HCT116 (cell line): ENCODE measurements at regions not wholly inside any gene's neighbourhood (a gene's known extent, or its start where the extent isn't known, plus 50 kb on each side); places are given as distances from the start of the nearest gene placed in this dataset.

Source experiments
- ATAC-seq: fragments of 200-7000 bp; cut with Tn5 transposase; 2 replicates; pipeline ENCODE4 v1.9.1; 2020; ENCODE audit warnings: mild to moderate bottlenecking, moderate library complexity
- BruUV-seq: library from RNA; stranded (reverse); fragments of 400-500 nt; replicated peaks from 2 replicates; lab custom pipeline; 2021; lab: Mats Ljungman, UMichigan
- CTCF ChIA-PET: fragments of 300-600 bp; sonication (Branson Sonifier 250); formaldehyde crosslinking; loops from one replicate; lab custom pipeline; 2021; ENCODE audit warnings: antibody characterized with exemption; lab: Charles Lee
- POLR2A ChIA-PET: fragments of 300-600, 350-600 bp; sonication (Branson Sonifier 250); formaldehyde crosslinking; loops from one replicate; lab custom pipeline; 2021; ENCODE audit warnings: antibody characterized with exemption; lab: Charles Lee
- RAD21 ChIA-PET, 2 experiments: fragments of 300-600 bp; sonication (Branson Sonifier 250); formaldehyde crosslinking; loops; one replicate each; lab custom pipeline; 2023; ENCODE audit warnings: low total read pairs in 2 of 2; ENCODE audit not compliant: uncharacterized antibody in 2 of 2, unreplicated experiment in 2 of 2, low non-redundant PET in 1 of 2; lab: Charles Lee
- DNase-seq: peaks from one replicate; pipeline ENCODE4 v3.0.0-alpha.2; 2010; ENCODE audit warnings: low read depth, low spot score
- H2AFZ ChIP-seq: fragments of 200-600 bp; shearing (Covaris generic), sonication (generic); 2 replicates; pipeline ENCODE4 v1.6.1; 2017; ENCODE audit warnings: low read depth, mixed run types, mixed read lengths, antibody characterized with exemption, low read length; ENCODE audit not compliant: poor library complexity, severe bottlenecking
- H3K27ac ChIP-seq: 2 replicates; pipeline ENCODE4 v1.5.1; 2012; ENCODE audit warnings: low read depth, low read length
- H3K27me3 ChIP-seq: fragments of 200-600 bp; sonication (generic); 2 replicates; pipeline ENCODE4 v1.6.1; 2016; ENCODE audit warnings: mixed run types, low read length, mixed read lengths; ENCODE audit not compliant: insufficient read depth
- H3K36me3 ChIP-seq, 2 experiments: fragments of 200-500 bp in 1 of 2; fragments of 200-600 bp in 1 of 2; sonication (Bioruptor generic) in 1 of 2; sonication (generic) in 1 of 2; 2 replicates each; pipeline versions ENCODE4 v1.5.1 to v1.6.1; 2014 to 2016; ENCODE audit warnings: low read length in 2 of 2, inconsistent platforms in 1 of 2, mixed read lengths in 1 of 2, mixed run types in 1 of 2; ENCODE audit not compliant: insufficient read depth in 2 of 2, control insufficient read depth in 1 of 2
- H3K4me1 ChIP-seq, 2 experiments: fragments of 200-600 bp in 1 of 2; sonication (generic) in 1 of 2; 2 replicates each; pipeline versions ENCODE4 v1.5.1 to v1.6.1; 2012 to 2017; ENCODE audit warnings: low read length in 2 of 2, inconsistent platforms in 1 of 2, mild to moderate bottlenecking in 1 of 2, mixed read lengths in 1 of 2, mixed run types in 1 of 2, moderate library complexity in 1 of 2; ENCODE audit not compliant: insufficient read depth in 2 of 2, control insufficient read depth in 1 of 2
- H3K4me2 ChIP-seq: fragments of 200-600 bp; sonication (generic); 2 replicates; pipeline ENCODE4 v1.6.1; 2017; ENCODE audit warnings: mixed run types, low read length, mixed read lengths
- H3K4me3 ChIP-seq, 2 experiments: fragments of 200-600 bp in 1 of 2; sonication (generic) in 1 of 2; replicated peaks in 1 of 2; 2 replicates each; pipeline ENCODE4 v1.5.1; 2011 to 2016; ENCODE audit warnings: low read length in 2 of 2, control low read depth in 1 of 2, low read depth in 1 of 2, mild to moderate bottlenecking in 1 of 2, mixed read lengths in 1 of 2, mixed run types in 1 of 2
- H3K79me2 ChIP-seq: fragments of 200-600 bp; sonication (generic); 2 replicates; pipeline ENCODE4 v1.6.1; 2017; ENCODE audit warnings: mild to moderate bottlenecking, mixed run types, low read length, moderate library complexity, mixed read lengths; ENCODE audit not compliant: insufficient read depth
- H3K9ac ChIP-seq: fragments of 200-600 bp; sonication (generic); 2 replicates; pipeline ENCODE4 v1.6.1; 2016; ENCODE audit warnings: low read length, mixed read lengths
- H3K9me2 ChIP-seq: fragments of 200-600 bp; sonication (generic), shearing (Covaris generic); 2 replicates; pipeline ENCODE4 v1.6.1; 2017; ENCODE audit warnings: mixed run types, mild to moderate bottlenecking, moderate library complexity; ENCODE audit not compliant: insufficient read depth
- H3K9me3 ChIP-seq, 2 experiments: fragments of 200-500 bp in 1 of 2; fragments of 200-600 bp in 1 of 2; sonication (Bioruptor generic) in 1 of 2; sonication (generic) in 1 of 2; 2 replicates each; pipeline ENCODE4 v1.6.1; 2014 to 2017; ENCODE audit warnings: low read length in 2 of 2, mixed read lengths in 2 of 2, inconsistent platforms in 1 of 2, low read depth in 1 of 2, mild to moderate bottlenecking in 1 of 2, mixed run types in 1 of 2, moderate library complexity in 1 of 2; ENCODE audit not compliant: control insufficient read depth in 1 of 2, insufficient read depth in 1 of 2
- H4K20me1 ChIP-seq: fragments of 200-600 bp; sonication (generic), shearing (Covaris generic); 2 replicates; pipeline ENCODE4 v1.6.1; 2017; ENCODE audit warnings: mixed run types, mild to moderate bottlenecking, moderate library complexity; ENCODE audit not compliant: insufficient read depth
- ATF3 ChIP-seq: IDR thresholded peaks from 2 replicates; pipeline ENCODE4 v1.6.1; 2012
- CBX3 ChIP-seq: IDR thresholded peaks from 2 replicates; pipeline ENCODE4 v1.6.1; 2012; ENCODE audit warnings: low read depth
- CEBPB ChIP-seq: IDR thresholded peaks from 2 replicates; pipeline ENCODE4 v1.6.1; 2012; ENCODE audit warnings: low read depth
- CTCF ChIP-seq, 3 experiments: fragments of 200-600 bp in 1 of 3; sonication (generic) in 1 of 3; IDR thresholded peaks in 2 of 3; conservative IDR thresholded peaks in 1 of 3; 2 replicates each; pipeline ENCODE4 v1.5.1; 2012 to 2017; ENCODE audit warnings: low read depth in 2 of 3, low read length in 2 of 3, antibody characterized with exemption in 1 of 3, borderline replicate concordance in 1 of 3, control low read depth in 1 of 3, mild to moderate bottlenecking in 1 of 3, mixed read lengths in 1 of 3, mixed run types in 1 of 3, moderate library complexity in 1 of 3; ENCODE audit not compliant: insufficient read depth in 1 of 3
- EGR1 ChIP-seq: IDR thresholded peaks from 2 replicates; pipeline ENCODE4 v1.6.1; 2012; ENCODE audit warnings: low read depth
- ELF1 ChIP-seq: IDR thresholded peaks from 2 replicates; pipeline ENCODE4 v1.6.1; 2012; ENCODE audit warnings: low read depth, borderline replicate concordance
- EZH2 ChIP-seq: fragments of 200-600 bp; sonication (generic); IDR thresholded peaks from 2 replicates; pipeline ENCODE4 v1.6.1; 2017; ENCODE audit warnings: antibody characterized with exemption, mixed run types
- EZH2phosphoT487 ChIP-seq: fragments of 200-600 bp; IDR thresholded peaks from 2 replicates; pipeline ENCODE4 v1.6.1; 2018; ENCODE audit warnings: antibody characterized with exemption, borderline replicate concordance
- FOSL1 ChIP-seq: IDR thresholded peaks from 2 replicates; pipeline ENCODE4 v1.6.1; 2012; ENCODE audit warnings: low read depth
- JUND ChIP-seq: IDR thresholded peaks from 2 replicates; pipeline ENCODE4 v1.6.1; 2012
- MAX ChIP-seq: IDR thresholded peaks from 2 replicates; pipeline ENCODE4 v1.6.1; 2012
- POLR2A ChIP-seq: IDR thresholded peaks from 2 replicates; pipeline ENCODE4 v1.7.0; 2011; ENCODE audit warnings: borderline replicate concordance; ENCODE audit not compliant: insufficient read depth, insufficient read length; ENCODE audit errors: extremely low read depth
- POLR2AphosphoS5 ChIP-seq: IDR thresholded peaks from 2 replicates; pipeline ENCODE4 v1.6.1; 2011; ENCODE audit warnings: mild to moderate bottlenecking, low read depth, low read length, moderate library complexity
- REST ChIP-seq: IDR thresholded peaks from 2 replicates; pipeline ENCODE4 v1.6.1; 2012; ENCODE audit warnings: low read depth
- SRF ChIP-seq: IDR thresholded peaks from 2 replicates; pipeline ENCODE4 v1.6.1; 2012; ENCODE audit warnings: low read depth
- TCF7L2 ChIP-seq: IDR thresholded peaks from 2 replicates; pipeline ENCODE4 v1.7.0; 2011; ENCODE audit warnings: borderline replicate concordance, inconsistent platforms; ENCODE audit not compliant: insufficient read depth, insufficient read length; ENCODE audit errors: extremely low read depth
- YY1 ChIP-seq: IDR thresholded peaks from 2 replicates; pipeline ENCODE4 v1.6.1; 2011; ENCODE audit warnings: low read length, low read depth, moderate library complexity, mild to moderate bottlenecking; ENCODE audit not compliant: insufficient replicate concordance; ENCODE audit errors: extremely low read depth
- ZFX ChIP-seq: fragments of 450-650 bp; IDR thresholded peaks from 2 replicates; pipeline ENCODE4 v1.6.1; 2017
- ZNF274 ChIP-seq: fragments of 200-500 bp; sonication (Bioruptor generic); IDR thresholded peaks from 2 replicates; pipeline ENCODE4 v1.6.1; 2014; ENCODE audit warnings: mild to moderate bottlenecking, low read depth, low read length, inconsistent platforms
- intact Hi-C: fragments of 100-400 bp; cut with micrococcal nuclease; formaldehyde crosslinking; loops from 2 replicates; pipeline ENCODE4 v1.10.0; 2022

- Histone ChIP-seq H3K4me3 (no peak overlapping the region), H3K27ac (no peak overlapping the region), H3K9ac (no peak overlapping the region), H3K9me3 (no peaks in the 10 kb centered on the region), H3K79me2 (no peaks in the 10 kb centered on the region), H3K27me3 (no peaks in the 10 kb centered on the region), H4K20me1 (no peaks in the 10 kb centered on the region), H3K9me2 (no peaks in the 10 kb centered on the region), H2AFZ (no peak overlapping the region), H3K4me1 (no peaks in the 10 kb centered on the region), H3K36me3 (no peaks in the 10 kb centered on the region), H3K4me2 (no peak overlapping the region)
- POLR2A ChIA-PET = no interaction called here
- BruUV-seq = no TSS peak
- no peak for TF ChIP-seq POLR2AphosphoS5
- no peak for TF ChIP-seq CBX3
- no peak for TF ChIP-seq SRF
- TF ChIP-seq MAX = no peak
- no peak for TF ChIP-seq FOSL1
- no peak for TF ChIP-seq JUND
- no peak for TF ChIP-seq CTCF (IDR thresholded peaks at IDR 0.05 in 2 of 3, conservative IDR thresholded peaks at IDR 0.05 in 1 of 3; ENCODE audit: borderline replicate concordance in 1 of 3, insufficient read depth in 1 of 3, low read depth in 2 of 3, low read length in 2 of 3)
- TF ChIP-seq ELF1 = no peak
- TF ChIP-seq ZFX = no peak
- no peak for TF ChIP-seq POLR2A
- TF ChIP-seq CEBPB = no peak
- no peak for TF ChIP-seq REST
- no peak for TF ChIP-seq TCF7L2
- TF ChIP-seq ATF3 = no peak
- no peak for TF ChIP-seq ZNF274
- TF ChIP-seq EZH2phosphoT487 = no peak
- TF ChIP-seq YY1 = no peak
- no peak for TF ChIP-seq EZH2
- no peak for TF ChIP-seq EGR1
- intact Hi-C loops = no loop called here
- no peak for ATAC-seq
- DNase-seq = no peak
- RAD21 ChIA-PET = no interaction called here
- CTCF ChIA-PET = no interaction called here
These were observed 72.4 kb upstream of the SSTR1 start for GRCh38 chr14:38135106-38135867.
